GM19328 (cell line): ENCODE measurements at regions not wholly inside any gene's neighbourhood (a gene's known extent, or its start where the extent isn't known, plus 50 kb on each side); places are given as distances from the start of the nearest gene placed in this dataset.

Source experiments
- ATAC-seq: cut with Tn5 transposase; IDR thresholded peaks from one replicate; pipeline ENCODE4 v1.9.1; 2021; ENCODE audit warnings: mild to moderate bottlenecking, moderate library complexity; ENCODE audit not compliant: unreplicated experiment

DNA sequence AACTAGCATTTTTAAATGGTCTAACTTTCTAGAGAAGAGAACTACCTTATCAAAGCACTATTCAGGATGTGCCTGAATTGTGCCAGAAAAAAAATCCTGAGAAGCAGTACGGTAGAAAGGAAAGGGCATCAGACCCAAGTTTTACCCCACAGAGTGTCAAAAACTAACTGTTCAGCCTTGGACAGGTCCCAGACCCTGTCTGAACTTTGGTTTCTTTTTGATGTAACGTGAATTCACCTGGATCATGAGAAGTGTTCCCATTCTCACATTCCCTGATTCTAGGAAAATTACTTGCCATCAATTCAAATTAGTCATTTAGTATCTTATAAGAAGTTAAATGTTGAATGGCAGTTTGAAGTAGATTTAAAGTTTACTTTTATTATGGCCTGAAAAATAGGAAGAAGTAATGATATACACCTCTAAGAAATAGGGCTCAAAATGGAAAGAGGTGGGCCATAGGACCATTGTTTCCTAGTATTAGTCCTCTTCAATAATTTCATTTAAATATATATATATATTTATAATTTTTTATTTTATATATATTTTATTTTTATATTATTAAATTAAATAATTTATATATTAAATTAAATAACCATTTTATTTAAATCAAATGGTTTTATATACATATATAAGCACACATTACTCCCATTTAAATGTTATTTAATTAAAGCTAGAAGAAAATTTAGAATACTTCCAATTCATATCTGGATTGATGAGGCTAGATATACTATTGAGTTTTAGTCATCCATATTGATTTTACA lies 181.9 kb upstream of the PPARGC1A start:
- no peak for ATAC-seq

DNA sequence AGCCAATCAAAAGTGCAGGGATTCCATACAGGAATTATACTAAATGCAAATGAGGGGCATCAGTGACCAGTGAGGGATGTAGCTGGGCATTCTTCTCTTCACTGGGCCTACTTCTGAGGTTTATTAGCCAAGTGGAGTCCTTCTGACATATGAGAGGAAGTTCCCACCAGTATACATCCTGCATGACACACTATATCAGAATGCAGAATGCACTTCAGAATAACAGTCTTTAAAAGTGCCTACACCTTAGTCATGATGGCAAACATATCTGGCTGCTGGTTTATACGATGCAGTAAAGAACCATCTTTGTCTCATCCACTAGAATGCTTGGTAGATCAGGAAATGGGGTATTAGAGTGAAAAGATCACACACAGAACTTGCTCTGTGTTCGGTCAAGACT lies 180.3 kb upstream of the PPARGC1A start:
- ATAC-seq, result no peak

DNA sequence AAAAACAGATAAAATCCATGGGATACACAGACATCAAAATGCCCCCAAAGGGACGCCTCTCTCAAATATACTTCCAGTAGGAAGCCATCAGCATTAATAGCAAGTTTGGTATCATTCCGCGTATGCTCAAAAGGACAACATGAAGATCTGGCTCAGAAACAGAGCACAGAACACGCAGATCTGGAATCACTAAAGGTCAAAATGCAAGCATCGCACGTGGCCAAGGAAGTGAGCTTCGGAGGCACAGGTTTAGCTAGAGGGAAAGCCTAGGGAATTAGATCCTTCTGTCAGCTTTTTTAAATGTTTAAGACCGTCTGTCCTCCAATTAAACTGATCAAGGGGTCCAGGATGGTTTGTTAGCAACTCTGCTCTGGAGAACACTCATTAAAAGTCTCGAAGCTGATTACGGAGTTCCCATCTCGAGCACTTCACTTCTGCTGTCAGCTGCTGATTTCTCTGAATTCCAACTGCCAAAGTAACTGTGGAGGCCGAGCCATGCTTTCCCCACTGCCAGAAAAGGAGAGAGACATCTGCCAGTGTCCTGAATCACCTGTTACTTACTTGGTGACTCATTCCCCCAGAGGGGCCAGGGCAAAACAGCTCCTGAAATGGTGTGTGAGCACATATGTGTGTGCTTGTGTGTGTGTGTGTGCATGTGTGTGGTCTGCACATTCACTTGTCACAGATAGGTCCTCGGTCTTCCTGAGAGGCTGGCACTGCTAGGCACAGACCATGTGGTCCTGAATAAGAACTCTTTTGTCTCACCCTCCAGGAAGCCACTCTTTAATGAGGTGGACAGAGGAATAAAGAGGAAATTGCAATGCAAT lies 177.7 kb upstream of the PPARGC1A start:
- no peak for ATAC-seq

DNA sequence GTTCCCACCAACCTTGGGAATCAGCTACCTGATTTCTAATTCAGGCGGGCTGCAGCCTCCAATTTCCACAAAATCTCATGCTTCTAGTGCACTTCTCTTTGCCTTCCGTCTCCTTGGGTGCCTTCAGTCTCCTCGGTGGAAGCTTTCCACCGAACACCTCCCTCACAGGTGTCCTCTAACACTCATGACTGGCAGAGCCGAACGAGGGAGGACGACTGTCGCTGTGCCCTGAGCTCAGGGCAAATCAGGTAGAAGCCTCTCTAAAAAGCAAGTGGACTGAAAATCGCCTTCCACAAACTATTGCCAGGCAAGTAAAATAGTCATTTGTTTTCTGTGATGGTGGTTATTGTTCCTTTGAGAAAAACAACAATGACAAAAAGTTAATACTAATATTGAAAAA lies 176.1 kb upstream of the PPARGC1A start:
- ATAC-seq, result no peak

DNA sequence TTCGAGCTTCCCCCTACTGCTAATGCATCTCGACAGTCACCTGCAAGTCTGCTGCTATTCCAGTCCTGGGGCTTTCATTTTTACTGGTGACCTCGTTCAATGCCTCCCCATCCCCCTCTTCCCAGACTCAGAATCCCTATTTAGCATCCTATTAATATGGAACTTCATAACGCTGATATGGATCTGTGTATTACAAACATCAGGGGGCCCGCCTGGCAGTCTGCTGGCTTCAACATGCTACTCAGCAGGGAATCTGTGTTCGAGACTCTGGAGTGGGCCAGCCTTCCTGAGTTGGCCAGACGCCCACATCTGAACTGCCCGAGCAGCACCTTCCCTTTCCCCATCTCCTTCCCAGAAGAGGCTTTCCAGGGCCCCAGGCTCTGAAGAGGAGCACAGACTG lies 173.9 kb upstream of the PPARGC1A start:
- no peak for ATAC-seq

DNA sequence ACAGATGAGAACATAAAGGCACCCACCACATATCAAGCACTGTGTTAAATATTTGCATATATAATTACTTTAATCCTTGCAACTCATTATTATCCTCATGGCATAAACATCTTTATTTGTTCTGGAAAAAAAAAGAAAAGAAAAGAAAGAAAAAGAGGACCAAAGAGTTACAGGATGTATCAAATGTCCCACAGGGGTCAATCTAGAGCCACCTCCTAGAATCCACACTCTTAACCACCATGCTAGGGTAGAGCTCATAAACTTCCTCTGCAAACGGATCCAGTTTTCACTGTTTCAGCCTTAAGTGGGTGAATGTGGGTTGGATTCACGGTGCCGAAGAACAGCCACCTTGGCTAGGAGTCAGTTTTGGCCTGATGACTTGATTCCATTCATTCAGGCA lies 171.1 kb upstream of the PPARGC1A start:
- ATAC-seq, result no peak

DNA sequence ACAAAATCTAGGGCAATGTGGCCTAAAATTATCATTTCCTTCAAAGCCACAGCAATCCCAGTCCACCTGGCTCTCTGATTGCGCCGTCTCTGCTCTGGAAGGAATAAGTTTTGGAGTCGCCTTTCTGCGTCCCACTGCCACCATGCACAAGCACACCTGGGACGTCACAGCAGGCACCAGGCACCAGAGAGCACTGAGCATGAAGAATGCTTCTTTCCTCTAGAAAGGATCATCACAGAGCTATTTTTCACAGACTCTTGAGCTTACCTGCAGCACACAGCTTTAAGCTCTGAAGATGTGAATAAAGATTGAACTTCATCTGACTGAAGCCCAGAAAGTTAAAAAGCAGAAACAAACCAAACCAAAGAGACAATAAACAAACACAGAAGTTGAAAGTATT lies 170.0 kb upstream of the PPARGC1A start:
- no peak for ATAC-seq

DNA sequence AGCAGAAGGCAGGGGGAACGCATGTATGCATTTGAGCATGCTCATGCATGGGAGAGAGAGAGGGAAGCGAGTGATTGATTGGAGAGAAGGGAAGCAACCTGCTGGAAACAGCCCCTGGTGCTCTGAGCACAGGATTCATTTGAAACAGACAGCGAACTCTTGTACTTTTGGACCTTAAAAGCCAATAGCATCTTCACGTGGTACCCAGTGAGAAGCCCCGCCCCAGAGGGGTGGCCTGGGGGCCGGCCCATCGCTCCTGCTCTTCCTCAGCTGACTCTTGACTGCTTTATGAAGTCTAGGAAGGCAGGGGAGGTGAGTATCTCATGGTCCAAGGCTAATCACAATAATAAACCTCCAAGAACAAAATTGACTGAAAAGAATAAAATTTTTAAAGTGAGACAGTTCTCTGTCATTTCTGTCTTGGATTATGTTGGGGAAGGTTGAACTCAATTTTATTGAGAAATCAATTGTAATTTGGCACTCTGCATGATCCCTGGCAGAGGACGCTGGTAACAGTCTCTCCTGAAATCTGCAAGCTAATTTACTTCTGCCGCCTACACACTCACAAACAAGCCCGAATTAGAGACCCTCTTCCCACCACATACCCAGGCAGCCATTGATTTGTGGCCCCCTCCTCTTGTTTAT lies 168.2 kb upstream of the PPARGC1A start:
- no peak for ATAC-seq

DNA sequence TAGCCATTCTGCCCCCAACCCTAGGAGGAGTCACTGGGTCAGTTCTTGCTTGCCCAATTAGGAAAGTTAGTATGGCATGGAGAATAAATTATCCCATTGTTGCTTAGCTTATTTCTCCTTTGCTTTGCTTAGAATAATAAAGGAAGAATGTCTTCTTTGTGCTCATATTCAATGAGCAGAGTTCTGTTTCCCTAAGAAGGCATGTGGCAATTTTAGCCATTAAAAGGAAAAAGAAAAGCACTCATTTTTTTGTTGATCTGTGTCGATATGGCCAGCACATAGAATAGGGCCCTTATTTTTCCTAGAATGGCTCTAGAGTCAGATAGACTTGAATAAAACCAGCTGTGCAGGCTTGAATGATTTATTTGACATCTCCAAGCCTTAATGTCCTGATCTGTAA lies 166.4 kb upstream of the PPARGC1A start:
- ATAC-seq, result no peak

DNA sequence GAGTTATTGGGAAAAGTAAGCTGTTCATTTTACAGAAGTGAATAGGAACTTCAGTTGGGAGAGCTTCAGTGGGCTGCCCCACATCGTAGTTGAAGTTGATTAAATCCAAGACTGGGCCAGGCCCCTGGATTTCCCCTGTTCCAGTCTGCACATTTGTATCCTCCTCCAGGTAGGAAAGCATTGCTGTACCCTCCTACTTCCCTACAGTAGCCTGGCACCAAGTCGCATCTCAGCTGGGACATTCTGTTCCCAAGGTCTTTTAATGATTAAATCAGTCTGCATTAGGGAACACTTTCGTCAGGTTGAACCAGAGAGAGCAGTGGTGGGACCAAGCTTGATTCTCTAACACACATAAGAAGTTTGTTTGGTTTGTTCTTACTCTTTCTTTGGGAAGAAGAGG lies 165.8 kb upstream of the PPARGC1A start:
- ATAC-seq, result no peak

DNA sequence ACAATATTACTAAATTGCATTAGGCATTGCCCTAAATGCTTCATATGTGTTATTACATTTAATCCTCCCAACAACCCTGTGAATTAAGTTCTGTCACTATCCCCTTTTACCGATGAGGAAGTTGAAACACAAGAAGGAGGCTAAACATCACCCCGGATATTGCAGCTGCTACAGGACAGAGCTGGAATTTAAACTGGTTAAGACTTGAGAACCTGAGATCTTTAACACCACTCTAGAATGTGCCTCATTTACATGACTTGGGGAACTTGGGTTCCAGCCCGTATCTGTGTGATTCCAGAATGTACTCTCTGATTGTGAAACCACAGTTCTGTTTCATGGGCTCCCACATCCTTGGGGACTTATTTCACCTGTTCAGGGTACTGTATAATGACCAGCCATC lies 165.1 kb upstream of the PPARGC1A start:
- no peak for ATAC-seq

DNA sequence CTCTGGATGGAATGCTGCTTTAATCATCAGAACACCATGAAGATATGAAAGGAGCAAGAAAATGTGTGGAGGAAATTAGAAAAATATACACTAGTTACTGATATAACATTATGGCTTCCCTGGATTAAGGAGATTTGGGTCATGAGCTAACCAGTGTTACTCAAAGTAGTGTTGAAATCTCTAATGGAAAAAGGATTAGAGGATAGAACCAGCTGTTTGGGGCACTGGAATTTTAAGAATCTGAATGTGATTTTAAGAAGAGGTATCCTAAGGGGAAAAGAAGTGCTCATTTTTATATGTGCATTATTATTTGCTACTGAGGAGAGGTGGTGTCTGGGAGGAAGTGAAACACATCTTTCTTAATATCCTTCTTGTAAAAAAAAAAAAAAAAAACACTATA lies 164.1 kb upstream of the PPARGC1A start:
- no peak for ATAC-seq

DNA sequence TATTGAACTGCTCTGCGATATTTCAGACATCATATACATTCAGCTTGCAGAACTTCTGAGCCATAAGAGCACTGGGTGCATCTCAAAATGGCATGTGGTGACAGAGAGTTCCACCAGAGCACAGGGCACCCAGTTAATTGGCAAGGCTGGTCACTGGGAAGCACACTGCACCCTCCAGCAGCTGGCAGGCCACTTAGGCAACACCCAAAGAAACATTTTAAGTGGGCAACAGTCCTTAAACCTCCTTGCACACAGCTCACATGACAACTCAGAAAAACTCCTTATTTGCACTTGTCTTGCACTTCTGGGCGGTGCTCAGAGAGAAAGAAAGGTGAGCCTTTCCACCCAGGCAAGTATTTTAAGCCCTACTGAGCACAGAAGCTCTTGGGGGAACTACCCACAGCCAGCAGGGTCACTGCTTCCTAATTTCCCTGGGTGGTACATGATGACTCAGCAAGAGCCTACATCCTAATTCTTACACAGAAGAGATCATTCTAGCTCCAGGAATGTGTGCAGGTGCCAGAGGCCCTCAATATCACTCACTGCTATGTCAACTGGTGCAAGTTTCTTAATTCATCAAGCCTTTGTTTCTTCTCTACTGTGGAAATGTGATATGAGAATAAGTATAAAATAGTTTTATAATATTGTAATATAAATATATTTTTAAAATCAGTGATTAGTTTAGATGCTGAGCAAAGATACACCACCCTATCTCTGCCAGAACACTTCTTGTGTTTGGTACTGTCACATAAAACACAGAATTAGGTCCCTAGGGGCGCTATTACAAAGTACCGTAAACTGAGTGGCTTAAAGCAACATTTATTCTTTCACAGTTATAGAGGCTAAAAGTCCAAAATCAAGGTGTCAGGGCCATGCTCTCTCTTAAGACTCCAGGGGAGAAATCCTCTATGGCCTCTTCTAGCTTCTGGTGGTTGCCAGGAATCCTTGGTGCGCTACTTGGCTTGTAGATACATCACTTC lies 155.1 kb upstream of the PPARGC1A start:
- ATAC-seq, result no peak

DNA sequence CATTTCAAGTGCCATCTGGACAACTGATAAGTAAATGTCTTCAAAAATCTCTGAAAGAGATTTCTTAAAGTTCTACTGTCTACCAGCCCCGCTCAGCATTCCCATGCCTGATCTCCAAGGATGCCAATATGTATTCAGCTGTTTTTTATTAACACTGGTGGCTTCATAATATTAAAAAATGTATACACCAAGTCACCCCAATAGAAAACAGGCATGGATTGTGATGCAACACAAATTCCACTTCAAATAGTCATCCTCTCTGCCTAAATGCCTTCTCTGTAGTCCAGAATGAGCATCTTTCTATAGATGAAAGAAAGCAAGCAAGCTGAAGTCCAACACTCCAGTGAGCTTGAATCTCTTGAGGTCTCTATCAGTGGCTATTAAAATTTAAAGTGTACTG lies 152.2 kb upstream of the PPARGC1A start:
- no peak for ATAC-seq

DNA sequence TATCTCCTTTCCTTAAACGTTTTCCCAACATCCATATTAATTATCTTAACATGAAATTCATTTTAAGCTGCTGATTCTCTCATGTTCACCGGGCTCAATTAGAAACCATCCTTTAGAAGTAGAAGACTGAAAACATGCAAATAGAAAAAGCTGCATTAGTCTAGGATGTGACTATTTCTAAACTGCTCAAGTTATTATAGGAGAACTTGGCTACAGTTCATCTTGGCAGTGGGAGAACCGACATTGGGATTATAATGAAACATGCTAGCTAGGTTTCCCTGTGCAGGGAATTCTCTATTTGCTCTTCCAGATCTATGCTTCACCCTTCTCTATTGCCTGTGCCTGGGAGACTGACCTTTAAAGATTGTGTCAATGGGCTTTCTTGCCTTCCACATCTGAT lies 151.0 kb upstream of the PPARGC1A start:
- no peak for ATAC-seq

DNA sequence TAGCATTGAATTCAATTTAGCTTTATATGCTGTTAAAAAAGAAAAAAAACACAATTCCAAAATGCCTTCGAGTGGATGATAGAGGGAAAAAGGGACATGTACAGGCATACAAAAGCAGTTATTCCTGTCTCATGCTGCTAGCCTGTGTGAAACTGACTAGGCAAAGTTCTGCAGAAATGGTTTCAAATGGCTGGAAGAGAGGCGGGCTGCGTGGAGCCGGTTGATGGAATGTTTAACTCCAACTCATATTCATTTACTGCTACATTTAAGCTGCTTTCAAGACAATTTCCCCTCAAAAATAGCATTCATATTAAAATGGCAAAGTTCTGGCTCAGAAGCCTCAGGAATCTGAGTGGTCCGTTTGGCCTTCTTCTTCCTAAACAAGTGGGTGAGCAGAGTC lies 143.8 kb upstream of the PPARGC1A start:
- ATAC-seq, result no peak

DNA sequence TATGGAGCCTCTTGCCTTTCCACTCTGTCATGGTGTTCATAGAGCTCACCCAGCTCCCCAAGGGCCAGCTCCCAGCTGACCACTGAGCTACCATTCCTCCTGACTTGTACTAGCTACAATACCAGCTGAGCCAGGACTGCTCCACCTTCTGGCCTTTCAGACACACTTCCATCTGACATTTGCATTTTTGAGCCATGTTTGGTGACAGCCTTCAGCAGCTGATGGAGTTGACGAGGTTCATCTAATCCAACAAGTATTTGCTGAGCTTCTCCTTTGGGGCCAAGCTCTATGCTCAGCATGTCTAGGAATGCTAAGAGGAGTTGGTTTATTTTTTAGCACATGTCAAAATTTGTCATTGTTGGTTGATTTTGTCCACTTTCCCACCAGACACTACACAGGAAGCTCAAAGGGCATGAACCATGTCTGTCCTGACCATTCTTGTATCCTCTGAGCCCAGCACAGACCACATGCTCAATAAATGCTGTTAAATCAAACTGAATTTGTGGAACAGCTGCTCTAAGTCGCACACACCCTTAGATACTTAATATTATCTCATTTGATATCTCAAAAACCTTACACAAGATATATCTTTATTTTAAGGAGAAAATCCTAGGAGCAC lies 142.6 kb upstream of the PPARGC1A start:
- peak; percentile 62 for ATAC-seq

DNA sequence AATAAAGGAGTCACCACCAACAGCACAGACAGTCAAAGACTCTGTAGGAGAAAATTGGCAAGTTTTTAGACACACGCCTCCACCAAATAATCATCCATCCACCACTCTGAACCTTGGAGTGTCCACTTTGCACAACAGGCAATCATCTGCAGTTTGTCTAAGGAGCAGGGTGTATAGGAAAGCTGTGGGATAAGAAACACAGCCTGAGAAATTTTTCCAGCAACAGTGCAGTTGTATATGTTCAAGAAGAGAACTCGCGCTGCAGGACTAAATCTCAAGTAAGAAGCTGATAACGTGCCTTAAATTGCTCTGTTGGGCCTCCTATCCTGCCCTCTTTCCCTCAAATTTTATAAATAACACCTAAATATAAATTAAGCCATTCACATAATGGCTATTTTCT lies 136.7 kb upstream of the PPARGC1A start:
- no peak for ATAC-seq

DNA sequence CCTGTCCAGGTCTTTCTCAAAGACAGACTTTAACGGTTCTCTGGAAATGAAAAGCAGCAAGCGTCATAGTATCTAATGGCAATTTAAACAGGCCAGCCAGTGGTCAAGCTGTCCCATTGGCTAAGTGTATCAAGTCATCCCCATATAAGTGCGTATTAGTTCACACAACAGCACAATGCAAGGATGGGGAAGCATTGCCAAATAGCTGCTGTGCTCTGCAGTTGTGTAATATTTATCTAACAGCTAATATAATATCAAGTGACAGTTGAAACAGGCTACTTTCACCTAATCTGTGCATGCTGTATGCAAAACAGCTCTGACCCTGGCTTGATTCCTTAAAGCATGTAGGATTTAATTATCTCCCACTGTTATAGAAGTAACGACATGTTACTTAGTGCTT lies 134.8 kb upstream of the PPARGC1A start:
- no peak for ATAC-seq

DNA sequence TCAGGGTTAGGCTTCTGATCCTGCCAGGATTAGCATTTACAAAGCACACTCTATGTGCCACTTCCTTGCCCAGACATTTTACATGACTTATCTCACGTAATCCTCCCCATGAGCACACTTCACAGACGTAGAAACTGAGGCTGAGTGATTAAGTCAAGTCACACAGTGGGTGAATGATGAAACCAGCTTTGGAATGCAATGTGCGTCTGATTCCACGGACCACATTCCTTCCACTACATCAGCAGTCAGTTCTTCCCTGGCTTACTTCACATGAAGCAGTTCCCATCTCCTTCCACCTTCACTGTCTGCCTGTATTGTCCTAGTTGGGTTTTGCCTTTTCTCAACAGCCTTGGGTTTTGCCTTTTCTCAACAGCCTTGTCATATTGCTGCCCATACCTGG lies 134.3 kb upstream of the PPARGC1A start:
- no peak for ATAC-seq
